ENCODE measurements at regions not wholly inside any gene's neighbourhood (a gene's known extent, or its start where the extent isn't known, plus 50 kb on each side); places are given as distances from the start of the nearest gene placed in this dataset.

DNA sequence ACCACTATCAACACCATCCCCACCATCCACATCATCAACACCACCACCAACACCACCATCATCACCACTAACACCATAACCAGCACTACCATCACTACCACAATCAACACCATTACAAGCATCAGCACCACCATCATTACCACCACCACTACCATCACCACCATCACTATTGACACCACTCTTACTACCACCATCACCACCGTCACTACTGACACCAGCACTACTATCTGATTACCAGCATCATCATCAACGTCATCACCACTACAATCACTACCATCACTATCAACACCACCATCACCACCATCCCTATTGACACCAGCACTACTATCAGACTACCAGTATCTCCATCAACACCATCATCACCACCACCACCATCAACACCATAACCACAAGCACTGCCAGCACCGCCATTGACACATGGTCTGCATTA is 106.1 kb upstream of the RUNX3 start:
- DNase-seq (ENCODE audit: low read depth in 2 of 2) = no peak

DNA sequence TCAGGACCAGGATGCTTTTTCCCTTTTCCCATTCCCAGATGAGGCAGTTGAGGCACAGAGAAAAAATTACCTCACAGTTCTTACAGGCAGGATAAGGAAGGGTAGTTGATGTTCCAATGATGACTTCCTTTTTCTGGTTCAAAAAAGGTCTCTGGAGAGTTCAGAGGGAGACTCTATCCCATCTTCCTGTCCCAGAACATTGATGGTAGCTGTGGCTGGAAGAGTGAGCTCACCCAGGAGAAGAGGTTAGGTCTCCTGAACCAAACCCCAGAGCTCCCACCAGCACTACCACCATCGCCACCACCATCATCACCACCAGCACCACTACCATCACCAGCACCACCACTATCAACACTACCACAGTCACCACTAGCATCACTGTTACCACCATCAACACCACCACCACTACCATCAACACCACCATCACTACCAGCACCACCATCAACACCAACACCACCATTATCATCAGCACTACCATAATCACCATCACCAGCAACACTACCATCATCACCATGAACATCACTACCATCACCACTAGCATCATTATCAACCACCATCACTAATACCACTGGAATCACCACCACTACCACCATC is 105.5 kb upstream of the RUNX3 start:
- no peak for DNase-seq (ENCODE audit: low read depth in 2 of 2)

DNA sequence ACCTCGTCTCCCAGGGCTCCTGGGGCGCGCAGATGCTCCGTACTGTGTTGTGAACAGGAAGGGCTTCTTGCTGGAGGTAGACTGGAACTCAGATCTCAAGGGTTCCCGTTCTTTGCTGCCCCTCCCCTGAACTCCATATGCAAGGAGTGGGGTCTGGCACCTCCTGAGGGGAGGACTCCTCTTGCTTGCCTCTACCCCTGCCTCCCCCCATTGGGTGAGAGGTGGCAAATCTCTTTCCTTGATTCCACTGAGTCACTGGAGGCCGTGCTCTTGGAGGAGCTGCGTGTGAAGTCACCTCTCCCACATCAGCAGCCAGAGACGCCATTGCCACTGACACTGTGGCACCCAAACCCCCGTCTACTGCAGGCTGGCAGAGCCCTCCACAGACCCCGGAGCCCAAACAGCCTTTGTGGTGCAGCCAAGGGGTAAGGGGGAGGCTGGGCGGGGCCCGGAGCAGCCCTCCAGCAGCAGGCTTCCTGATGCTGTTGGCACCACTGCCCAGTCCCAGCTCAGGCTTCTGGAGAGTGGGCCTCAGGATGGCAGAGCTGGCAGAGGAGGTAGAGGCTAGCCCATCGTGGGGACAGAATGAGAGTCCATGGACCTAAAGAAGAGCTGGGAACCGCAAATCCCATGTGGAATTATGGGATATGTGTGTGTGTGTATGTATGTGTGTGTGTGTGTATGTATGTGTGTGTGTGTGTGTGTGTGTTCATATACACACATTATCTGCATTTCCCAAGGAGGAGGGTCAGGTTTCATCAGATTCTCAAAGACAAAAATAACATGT is 104.9 kb upstream of the RUNX3 start:
- DNase-seq (ENCODE audit: low read depth in 2 of 2) = no peak

DNA sequence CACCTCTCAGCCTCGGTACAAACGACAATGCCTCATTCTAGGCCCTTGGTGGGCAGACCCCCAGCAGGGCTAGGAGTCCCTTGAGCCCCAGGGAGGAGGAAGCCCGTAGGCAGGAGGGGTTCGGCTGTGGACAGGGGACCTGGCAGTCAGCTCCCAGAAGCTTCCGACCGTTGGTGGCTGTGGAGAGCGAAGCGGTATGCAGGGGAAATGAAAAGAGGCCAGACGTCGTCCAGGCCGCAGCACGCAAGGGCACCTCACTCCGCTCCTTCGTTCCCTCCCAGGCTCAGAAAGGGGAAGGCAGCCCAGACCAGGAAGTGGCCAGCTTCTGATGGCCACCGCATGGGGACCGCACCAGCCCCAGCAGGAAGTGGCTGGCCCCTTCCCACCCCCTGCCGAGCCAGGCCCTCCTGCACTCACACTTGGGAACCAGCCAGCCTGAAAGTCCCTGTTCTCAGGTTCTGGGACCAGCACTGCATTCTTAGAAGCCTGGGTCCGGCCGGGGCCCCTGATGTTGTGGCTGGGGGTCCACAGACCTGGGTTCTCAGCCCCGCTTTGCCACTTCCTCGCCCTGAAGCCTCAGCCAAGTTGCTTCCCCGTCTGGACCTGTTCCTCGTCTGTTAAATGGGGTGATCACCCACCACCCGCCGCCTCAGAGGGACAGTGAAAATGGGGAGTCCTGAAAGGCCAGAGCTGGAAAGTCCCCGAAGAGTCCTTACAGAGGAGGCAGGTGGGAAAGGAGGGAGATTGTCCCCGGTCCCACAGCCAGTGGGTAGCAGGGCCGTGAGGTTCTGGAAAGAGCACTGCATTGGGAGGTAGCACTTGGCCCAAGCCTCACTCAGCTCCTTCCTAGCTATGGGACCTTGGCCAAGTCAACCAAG is 104.0 kb upstream of the RUNX3 start:
- no peak for DNase-seq (ENCODE audit: low read depth in 2 of 2)

DNA sequence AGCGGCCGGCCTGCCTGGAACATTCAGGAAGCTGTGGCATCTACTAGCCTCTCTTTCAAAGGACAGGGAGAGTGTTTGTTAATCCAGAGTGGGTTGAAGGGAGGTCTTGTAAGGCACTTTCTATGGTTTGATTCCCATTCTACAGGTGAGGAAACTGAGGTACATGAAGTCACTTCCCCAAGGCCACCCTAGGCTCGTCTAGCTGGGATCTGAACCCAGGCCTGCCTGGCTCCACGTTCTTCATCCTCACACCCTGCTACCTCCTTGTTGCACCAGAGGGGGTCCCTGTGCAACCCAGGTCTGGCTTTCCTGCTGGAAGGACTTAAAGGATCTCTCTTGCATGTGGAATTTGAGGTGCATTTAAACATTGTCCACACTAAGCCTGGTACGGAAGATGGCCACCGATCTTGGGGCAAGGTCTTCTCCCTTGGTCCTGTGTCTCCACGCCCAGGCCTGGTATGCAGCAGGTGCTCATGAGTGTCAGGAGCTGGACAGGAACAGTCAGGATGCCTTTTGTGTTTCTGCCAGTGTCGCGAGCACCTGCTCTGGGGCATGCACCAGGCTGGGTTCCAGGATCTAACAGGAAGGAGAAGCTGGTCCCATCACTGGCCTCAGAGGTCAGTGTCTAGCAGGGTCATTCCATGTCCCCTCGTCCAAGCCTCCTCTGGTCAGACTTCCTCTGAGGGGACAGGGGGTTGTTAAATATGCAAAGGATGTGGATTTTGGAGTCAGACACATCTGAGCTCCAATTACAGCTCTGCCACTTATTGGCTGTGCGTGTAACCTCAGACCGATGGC is 103.2 kb upstream of the RUNX3 start:
- no peak for DNase-seq (ENCODE audit: low read depth in 2 of 2)

DNA sequence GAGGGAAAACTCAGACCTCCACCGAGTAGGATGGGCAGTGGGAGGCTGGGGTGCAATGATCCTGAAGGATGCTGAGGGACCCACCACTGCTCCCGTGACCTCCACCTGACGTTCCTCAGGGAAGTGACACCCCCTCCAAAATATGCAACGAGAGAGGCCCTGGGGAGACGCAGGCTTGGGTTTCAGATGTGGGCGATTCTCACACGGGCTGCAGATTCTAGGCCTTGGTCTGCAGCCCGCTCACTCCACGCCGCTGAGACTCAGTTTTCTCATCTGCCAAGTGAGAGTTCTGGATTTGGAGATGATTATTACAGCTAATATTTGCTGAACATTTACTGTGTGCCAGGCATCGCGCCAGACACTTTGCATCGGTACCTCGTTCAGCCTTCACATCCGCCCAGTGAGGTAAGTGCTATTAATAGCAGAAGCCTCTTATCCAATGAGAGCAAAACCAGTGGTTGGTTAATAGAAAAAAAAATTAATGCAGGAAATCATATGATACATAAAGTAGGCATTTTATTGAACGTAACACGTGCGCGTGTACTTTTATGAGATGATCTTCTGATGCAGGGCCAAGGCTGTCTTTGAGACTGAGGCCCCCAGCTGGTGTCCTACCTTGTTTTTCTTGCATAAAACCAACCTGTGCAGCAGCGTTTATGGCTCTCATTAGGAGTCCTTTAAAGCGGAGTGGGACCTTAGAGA is 102.0 kb upstream of the RUNX3 start:
- peak in 1 of 2 donors; percentile 23 for DNase-seq (ENCODE audit: low read depth in 2 of 2)

DNA sequence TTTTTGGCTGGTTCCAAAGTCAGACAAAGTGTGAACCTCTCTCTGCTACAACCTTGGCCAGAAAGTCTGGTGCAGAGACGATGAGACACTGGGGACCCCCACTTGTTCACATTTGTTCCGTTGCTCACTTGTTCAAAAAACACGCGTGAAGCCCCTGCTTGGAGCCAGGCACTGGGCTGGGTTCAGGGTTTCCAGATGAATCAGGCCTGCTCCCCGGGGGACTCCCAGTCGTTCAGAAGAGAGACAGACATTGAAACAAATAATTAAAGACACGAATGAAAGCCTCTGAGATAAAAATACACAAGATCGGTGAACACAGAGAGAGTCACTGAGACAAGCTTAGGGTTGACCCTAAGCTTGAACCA is 101.5 kb upstream of the RUNX3 start:
- DNase-seq (ENCODE audit: low read depth in 2 of 2) = peak in 1 of 2 donors; percentile 52

DNA sequence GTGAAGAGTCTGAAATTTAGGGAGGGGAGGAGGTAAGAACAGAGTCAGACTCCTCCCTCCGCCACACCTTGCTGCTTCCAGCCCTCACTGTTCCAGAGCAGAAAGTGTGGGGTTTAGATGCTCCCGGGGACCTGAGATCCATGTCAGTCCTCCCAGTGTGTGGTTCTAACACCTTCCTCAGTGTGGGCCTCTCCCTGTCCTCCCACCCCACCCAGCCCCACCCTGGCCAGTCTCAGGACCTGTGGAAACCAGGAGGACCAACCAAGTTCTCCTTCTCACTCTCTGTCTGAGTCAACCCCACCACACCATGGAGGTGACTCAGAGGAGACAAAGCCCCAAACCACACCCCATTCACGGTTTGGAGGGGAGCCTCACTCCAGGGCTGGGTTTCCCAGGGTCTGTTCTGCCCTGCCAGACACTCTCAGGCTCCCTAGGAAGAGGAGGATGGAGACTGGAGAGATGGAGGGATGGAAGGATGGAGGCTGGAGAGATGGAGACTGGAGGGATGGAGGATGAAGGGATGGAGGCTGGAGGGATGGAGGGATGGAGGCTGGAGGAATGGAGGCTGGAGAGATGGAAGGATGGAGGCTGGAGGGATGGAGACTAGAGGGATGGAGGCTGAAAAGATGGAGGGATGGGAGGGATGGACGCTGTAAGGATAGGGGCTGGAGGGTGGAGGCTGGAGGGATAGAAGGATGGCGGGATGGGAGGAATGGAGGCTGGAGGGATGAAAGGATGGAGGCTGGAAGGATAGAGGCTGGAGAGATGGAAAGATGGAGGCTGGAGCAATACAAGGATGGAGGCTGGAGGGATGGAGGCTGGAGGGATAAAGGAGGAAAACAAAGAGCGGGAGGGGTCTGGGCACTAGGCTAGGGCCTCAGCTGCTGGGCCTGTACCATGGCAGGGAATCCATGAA is 100.9 kb upstream of the RUNX3 start:
- DNase-seq (ENCODE audit: low read depth in 2 of 2) = peak; percentile 65 to 67

DNA sequence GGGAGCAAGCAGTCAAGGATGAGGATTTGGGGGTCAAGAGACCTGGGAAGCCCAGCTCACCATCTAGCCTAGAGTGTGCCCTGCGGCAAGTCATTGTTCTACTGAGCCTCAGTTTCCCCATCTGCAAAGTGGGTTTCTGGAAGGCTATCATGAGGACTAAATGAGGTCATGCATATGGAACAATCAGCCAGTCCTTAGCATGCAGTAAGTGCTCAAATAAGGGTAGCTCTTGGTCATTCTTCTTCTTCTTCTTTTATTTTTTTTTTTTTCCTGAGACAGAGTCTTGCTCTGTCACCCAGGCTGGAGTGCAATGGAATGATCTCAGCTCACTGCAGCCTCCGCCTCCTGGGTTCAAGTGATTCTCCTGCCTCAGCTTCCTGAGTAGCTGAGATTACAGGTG is 99.9 kb upstream of the RUNX3 start:
- no peak for DNase-seq (ENCODE audit: low read depth in 2 of 2)

DNA sequence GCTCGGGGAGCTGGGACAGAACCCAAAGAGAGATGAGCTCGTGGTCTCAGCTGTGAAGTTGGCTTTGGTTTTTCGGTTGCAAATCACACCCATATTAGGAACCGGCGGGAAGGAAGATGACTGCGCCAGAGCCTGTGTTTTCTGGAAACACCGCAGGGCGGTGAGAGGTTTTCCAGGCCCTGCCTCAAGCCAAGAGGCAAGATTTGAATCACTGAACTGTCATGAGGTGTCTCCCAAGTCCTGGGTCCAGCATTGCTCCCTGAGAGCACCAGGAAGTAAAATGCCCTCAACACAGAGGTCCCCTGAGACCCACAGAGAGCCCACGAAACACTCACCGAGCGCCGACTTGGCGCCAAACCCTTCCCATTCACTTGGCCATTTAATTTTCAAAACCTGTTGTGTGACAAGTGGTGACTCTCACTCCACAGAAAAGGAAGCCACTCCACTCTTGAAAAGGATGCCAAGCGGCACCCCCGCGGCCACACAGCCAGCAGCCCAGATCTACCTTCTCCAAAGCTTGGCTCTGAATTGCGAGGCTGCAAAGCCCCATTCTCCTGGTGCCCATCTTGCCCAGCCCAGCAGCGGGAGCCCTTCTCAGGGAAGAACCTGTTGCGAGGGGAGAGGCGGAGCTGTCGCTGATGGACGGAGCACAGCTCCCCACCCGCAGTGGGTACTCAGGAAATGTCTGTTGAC is 99.0 kb upstream of the RUNX3 start:
- DNase-seq (ENCODE audit: low read depth in 2 of 2) = no peak

DNA sequence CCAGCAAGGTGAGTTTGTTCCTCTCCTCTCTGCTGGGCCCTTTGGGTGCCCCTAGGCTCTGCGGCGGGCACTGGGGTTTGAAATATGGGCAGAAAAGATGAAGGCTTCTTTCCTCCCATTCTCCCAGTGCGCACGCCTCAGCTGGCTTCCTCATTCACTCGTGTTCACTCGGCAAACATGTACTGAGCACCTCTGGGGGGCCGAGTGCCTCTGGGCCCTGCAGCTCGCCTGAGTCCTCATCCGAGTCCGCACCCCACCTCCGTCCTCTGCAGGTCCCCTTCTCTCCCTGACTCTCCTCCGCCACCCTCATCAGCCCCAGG is 98.5 kb upstream of the RUNX3 start:
- no peak for DNase-seq (ENCODE audit: low read depth in 2 of 2)

DNA sequence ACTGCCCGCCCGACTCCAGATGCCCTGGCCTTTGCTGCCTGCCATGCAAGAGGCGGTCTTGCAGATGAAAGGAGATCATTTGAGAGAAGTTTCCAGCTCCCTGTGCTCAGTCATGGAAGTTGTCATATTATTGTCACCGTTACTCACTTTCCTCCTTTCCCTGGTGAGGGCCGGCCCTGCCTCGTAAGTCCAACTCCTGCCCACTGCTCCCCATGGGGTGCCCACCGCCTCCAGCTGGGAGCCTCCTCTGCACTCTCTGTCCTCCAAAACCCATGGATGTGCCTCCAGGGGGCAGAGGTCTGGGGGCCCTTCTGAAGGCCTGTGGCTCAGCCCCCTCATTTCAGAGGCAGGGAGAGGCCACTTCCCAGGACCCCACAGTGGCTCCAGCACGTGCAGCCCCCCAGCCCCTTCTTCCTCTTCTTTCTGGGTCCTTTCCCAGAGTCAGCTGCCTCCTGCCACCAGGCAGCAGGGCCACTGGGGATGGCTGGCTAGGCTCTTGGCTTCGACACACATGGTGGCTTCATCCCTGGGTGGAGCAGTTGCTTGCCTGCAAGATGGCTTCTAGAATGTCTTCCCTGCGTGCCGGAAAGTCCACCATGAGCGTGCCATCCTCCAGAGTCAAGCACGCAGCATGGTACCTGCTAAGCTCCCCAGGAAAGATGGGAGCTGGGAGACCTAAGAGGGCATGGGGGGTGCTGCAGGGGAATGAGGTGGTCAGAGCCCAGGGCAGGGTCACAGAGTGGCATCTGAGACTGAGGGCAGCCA is 97.9 kb upstream of the RUNX3 start:
- DNase-seq (ENCODE audit: low read depth in 2 of 2) = no peak

DNA sequence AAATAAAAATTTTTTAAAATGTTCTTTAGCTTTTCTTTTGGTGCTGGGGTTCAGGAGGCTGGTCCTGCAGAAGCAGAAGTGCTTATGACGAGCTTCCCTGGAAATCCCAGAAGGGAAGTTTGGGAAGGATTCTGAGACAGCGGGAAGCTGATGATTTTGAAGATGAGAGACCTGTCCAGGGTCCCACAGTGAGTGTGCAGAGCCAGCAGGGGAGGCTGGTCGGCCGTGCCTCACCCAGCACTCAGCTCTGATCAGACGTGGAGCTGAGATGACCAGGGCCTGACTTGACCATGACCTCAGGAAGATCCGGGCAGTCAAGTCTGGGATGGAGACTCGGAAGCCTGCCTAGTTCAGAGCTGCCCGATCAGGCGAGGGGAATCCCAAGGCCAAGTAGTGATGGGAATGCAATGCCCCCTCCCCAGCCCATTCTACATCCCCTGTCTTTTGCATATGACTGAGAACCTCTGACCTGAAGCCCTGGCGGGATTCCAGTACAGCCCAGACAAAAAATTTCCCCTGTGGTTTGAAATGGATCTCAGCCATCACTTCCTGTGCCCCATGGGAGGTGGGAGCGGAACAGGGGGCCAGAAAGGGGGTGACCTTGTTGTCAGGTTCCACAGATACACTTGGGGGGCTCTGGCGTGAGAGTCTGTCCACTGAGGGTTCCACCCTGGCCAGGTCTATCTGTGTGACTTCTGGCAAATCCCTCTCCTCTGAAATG is 96.8 kb upstream of the RUNX3 start:
- no peak for DNase-seq (ENCODE audit: low read depth in 2 of 2)

DNA sequence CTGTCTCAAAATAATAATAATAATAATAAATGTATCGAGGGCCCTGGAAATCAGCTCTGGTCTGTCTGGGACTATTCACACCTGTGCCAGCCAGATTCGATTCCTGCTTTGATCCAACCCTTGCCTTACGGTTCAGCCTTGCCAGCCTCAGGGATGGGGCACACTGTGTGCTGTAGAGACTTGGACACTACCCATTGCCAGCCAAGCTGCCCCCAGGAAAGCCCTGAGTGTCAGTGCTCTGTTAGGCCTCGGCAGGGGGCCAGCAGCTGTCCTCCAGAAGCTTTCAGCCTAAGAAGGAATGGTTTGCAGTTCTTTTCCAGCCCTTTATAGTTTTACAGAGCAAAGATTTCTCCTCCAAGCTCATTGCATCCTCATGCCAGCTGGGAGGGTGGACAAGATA is 96.2 kb upstream of the RUNX3 start:
- DNase-seq (ENCODE audit: low read depth in 2 of 2) = no peak

DNA sequence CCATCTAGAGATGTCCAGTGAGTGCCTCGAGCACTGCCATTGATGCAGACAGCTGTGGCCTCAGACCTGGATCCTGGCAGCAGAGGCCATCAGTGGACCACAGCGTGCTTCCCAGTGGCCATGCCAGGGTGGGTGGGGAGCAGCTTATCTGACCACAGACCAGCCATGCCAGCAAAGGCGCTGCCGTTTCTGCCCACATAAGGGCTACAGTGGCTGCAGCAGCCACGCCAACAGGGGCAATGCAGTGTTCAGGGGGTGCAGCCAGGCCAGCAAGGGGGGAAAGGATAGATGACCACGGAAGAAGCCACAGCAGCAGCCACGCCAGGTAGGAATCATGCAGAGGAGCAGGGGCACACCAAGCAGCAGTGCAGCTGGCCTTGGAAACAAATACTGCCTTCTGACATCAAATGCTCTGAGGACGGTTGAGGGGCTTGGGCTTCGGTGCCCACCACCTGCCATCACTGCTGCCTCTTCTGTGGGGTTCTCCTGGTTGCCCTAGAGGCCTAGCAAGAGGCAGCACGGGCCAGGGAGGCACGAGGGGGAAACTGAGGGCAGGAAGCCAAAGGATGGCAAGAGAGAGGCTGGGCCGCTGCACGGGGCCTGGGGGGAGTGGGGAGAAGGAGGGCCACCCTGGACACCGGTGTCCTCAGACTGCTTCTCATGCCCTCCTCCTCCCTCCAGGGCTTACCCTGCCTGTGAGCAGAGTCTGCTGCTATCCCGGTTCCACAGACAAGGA is 94.7 kb upstream of the RUNX3 start:
- DNase-seq (ENCODE audit: low read depth in 2 of 2) = no peak

DNA sequence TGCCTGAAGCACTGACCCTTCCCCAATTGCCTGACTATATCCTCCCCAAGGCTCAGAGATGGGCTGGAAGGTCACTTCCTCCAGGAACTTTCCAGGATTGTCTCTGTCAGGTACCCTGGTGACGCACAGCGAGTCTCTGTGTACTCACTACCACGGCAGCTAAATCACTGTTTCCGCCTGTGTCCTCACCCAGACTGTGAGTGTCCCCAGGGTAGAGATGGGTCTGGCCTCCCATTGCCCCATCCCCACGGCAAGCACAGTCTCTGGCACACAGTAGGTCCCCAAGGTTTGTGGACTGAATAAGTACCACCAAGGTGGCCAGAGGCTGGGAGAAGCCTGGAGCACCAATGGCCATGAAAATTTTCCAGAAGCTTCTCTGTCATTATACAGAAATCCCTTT is 93.8 kb upstream of the RUNX3 start:
- no peak for DNase-seq (ENCODE audit: low read depth in 2 of 2)

DNA sequence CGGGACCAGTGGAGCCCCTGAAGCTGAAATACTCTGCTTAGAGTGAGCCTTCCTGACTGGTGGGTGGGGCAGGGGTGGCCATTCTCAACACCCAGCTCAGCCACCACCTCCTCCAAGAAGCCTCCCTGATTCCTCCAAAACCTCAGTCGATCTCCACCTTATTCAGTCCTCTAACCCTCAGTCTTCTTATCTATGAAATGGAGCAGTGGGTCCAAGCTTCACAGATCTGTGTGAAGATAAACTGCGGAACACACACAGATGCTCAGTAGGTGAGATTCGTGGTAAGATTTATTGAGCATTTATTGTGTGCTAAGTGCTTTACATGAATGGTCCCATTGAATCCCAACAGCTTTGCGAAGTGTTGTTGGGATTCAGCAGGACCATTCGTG is 93.1 kb upstream of the RUNX3 start:
- no peak for DNase-seq (ENCODE audit: low read depth in 2 of 2)

All from activated CD4-positive, alpha-beta T cell treated with anti-CD3 and anti-CD28 coated beads for 24 hours (primary cell).